K562 (cell line): ENCODE measurements at regions not wholly inside any gene's neighbourhood (a gene's known extent, or its start where the extent isn't known, plus 50 kb on each side); places are given as distances from the start of the nearest gene placed in this dataset.

Source experiments
- ATAC-seq: fragments of 200-7000 bp; cut with Tn5 transposase; 3 replicates; pipeline ENCODE4 v1.9.1; 2020; ENCODE audit warnings: moderate library complexity
- BruUV-seq: library from RNA; stranded (reverse); fragments of 400-500 nt; replicated peaks from 2 replicates; lab custom pipeline; 2021; lab: Mats Ljungman, UMichigan
- CTCF ChIA-PET: fragments of 300-600 bp; formaldehyde crosslinking; extraction: SDS; loops from one replicate; lab custom pipeline; 2021; ENCODE audit warnings: low intra/inter-chr PET ratio; lab: Yijun Ruan, JAX
- POLR2A ChIA-PET: fragments of 300-600, 350-650 bp; sonication (Branson Sonifier 250); formaldehyde crosslinking; extraction: SDS; loops from one replicate; lab custom pipeline; 2021; ENCODE audit warnings: antibody characterized with exemption, inconsistent platforms; lab: Yijun Ruan, JAX
- DNase-seq, 4 experiments: peaks; one replicate each; pipeline versions ENCODE4 v3.0.0 to v3.0.0-alpha.2; 2011 to 2018; ENCODE audit warnings: low spot score in 3 of 4, mixed read lengths in 3 of 4; ENCODE audit errors: extremely low read depth in 1 of 4
- FAIRE-seq: peaks from 2 replicates; lab custom pipeline; 2011; peaks lifted over from hg19 to GRCh38; lab: Jason Lieb, UNC
- H2AFZ ChIP-seq: 2 replicates; pipeline ENCODE4 v1.6.0; 2011; ENCODE audit warnings: low read depth, low read length, control low read depth, inconsistent platforms
- H3K27ac ChIP-seq: fragments of 200-600 bp; 3 replicates; pipeline ENCODE4 v1.8.0; 2011; ENCODE audit warnings: low read depth, mild to moderate bottlenecking, control low read depth, inconsistent platforms, low read length, moderate library complexity, mixed read lengths; ENCODE audit errors: extremely low read depth
- H3K27me3 ChIP-seq, 2 experiments: fragments of 300-600 bp in 1 of 2; 2 replicates in 1 of 2; 3 replicates in 1 of 2; pipeline versions ENCODE4 v1.6.0 to v1.8.0; 2011; ENCODE audit warnings: inconsistent platforms in 2 of 2, low read length in 2 of 2, mild to moderate bottlenecking in 1 of 2, mixed read lengths in 1 of 2, moderate library complexity in 1 of 2; ENCODE audit not compliant: control insufficient read depth in 2 of 2, insufficient read depth in 2 of 2
- H3K36me3 ChIP-seq: fragments of 300-600 bp; 3 replicates; pipeline ENCODE4 v1.8.0; 2011; ENCODE audit warnings: mild to moderate bottlenecking, low read length, inconsistent platforms; ENCODE audit not compliant: control insufficient read depth, insufficient read depth
- H3K4me1 ChIP-seq, 2 experiments: fragments of 200-600 bp in 1 of 2; replicated peaks in 1 of 2; 2 replicates in 1 of 2; 3 replicates in 1 of 2; pipeline versions ENCODE4 v1.5.1 to v1.8.0; 2011; ENCODE audit warnings: inconsistent platforms in 2 of 2, low read length in 2 of 2, mild to moderate bottlenecking in 1 of 2, mixed read lengths in 1 of 2, moderate library complexity in 1 of 2; ENCODE audit not compliant: control insufficient read depth in 2 of 2, insufficient read depth in 2 of 2
- H3K4me2 ChIP-seq: 2 replicates; pipeline ENCODE4 v1.6.1; 2011; ENCODE audit warnings: low read length, control low read depth, inconsistent platforms, mixed read lengths; ENCODE audit not compliant: insufficient read depth
- H3K4me3 ChIP-seq: fragments of 200-600 bp; sonication (generic), shearing (Covaris generic); 2 replicates; pipeline ENCODE4 v1.5.1; 2016; ENCODE audit warnings: control low read depth, inconsistent platforms
- H3K79me2 ChIP-seq: fragments of 200-600 bp; 3 replicates; pipeline ENCODE4 v1.8.0; 2011; ENCODE audit warnings: low read length, inconsistent platforms; ENCODE audit not compliant: control insufficient read depth, insufficient read depth
- H3K9ac ChIP-seq, 2 experiments: 2 replicates each; pipeline versions ENCODE4 v1.6.0 to v1.6.1; 2011; ENCODE audit warnings: low read depth in 2 of 2, low read length in 2 of 2, control low read depth in 1 of 2, inconsistent platforms in 1 of 2, mild to moderate bottlenecking in 1 of 2, mixed read lengths in 1 of 2; ENCODE audit not compliant: insufficient read depth in 1 of 2
- H3K9me1 ChIP-seq: one replicate; pipeline ENCODE4 v1.6.0; 2011; ENCODE audit warnings: inconsistent platforms, mild to moderate bottlenecking, low read length, moderate library complexity; ENCODE audit not compliant: control insufficient read depth, insufficient read depth
- H3K9me3 ChIP-seq: replicated peaks from 2 replicates; pipeline ENCODE4 v1.5.1; 2011; ENCODE audit warnings: low read depth, low read length, inconsistent platforms; ENCODE audit not compliant: control insufficient read depth, insufficient read depth
- H4K20me1 ChIP-seq: replicated peaks from 2 replicates; pipeline ENCODE4 v1.6.1; 2011; ENCODE audit warnings: low read length, inconsistent platforms, mixed read lengths; ENCODE audit not compliant: control insufficient read depth, insufficient read depth
- BCLAF1 ChIP-seq, 2 experiments: fragments of 450-650 bp in 1 of 2; IDR thresholded peaks; 2 replicates each; pipeline ENCODE4 v1.6.1; 2011 to 2017; ENCODE audit warnings: low read depth in 2 of 2, antibody characterized with exemption in 1 of 2, borderline replicate concordance in 1 of 2, low read length in 1 of 2, mild to moderate bottlenecking in 1 of 2, mixed read lengths in 1 of 2; ENCODE audit not compliant: control insufficient read depth in 1 of 2
- DLX4 ChIP-seq: fragments of 250-450 bp; sonication (Bioruptor Pico); IDR thresholded peaks from 2 replicates; pipeline ENCODE4 v1.6.1; 2021; ENCODE audit warnings: mild to moderate bottlenecking
- POLR2B ChIP-seq: fragments of 450-650 bp; IDR thresholded peaks from 2 replicates; pipeline ENCODE4 v1.6.1; 2018; ENCODE audit warnings: low read depth; ENCODE audit not compliant: partially characterized antibody
- RBM25 ChIP-seq: fragments of 200-400 bp; formaldehyde crosslinking; IDR thresholded peaks from 2 replicates; pipeline ENCODE4 v1.6.1; 2018; ENCODE audit warnings: low read length, low read depth, moderate library complexity; ENCODE audit not compliant: severe bottlenecking
- ZNF146 ChIP-seq: IDR thresholded peaks from one replicate; pipeline ENCODE4 v1.6.1; 2018; ENCODE audit warnings: missing compliant biosample characterization; ENCODE audit not compliant: unreplicated experiment
- WGBS: fragments of 100-300 bp; shearing (Covaris generic); methylation state at CpG from one replicate; pipeline ENCODE4 v1.1.6; 2016; ENCODE audit warnings: low coverage, mixed read lengths; ENCODE audit not compliant: insufficient coverage; ENCODE audit errors: missing lambda C conversion rate; 5-methylcytosine and 5-hydroxymethylcytosine counted together
- in situ Hi-C: fragments of 300-500 bp; cut with MboI; formaldehyde crosslinking; loops from 4 replicates; pipeline ENCODE4 v1.15.0; 2018; ENCODE audit warnings: inconsistent platforms, mixed read lengths
- intact Hi-C: fragments of 100-400 bp; cut with micrococcal nuclease; formaldehyde crosslinking; loops from 2 replicates; pipeline ENCODE4 v1.14.2; 2022

- no peak for TF ChIP-seq BCLAF1 (IDR thresholded peaks at IDR 0.05; ENCODE audit: borderline replicate concordance in 1 of 2, control insufficient read depth in 1 of 2, low read depth in 2 of 2, low read length in 1 of 2)
- no peak for TF ChIP-seq POLR2B
Observed at GRCh38 chr2:235171550-235172031, 219.8 kb downstream of the SH3BP4 start (continued).

- H3K36me3 ChIP-seq: no peaks in the 10 kb centered on the region
- no peak for TF ChIP-seq DLX4 (CRISPR knock-in tag)
- TF ChIP-seq ZNF146 (CRISPR knock-in tag): peak; percentile 60
- peak; percentile 30 for TF ChIP-seq RBM25
- no peak for DNase-seq
- no peak for ATAC-seq
- no peaks in the 10 kb centered on the region for H3K9me3 ChIP-seq
- H3K9ac ChIP-seq: no peak overlapping the region
- 2% methylated on average over 6 of the region's 6 CpGs for WGBS
- H3K4me2 ChIP-seq: no peak overlapping the region
- H4K20me1 ChIP-seq: no peaks in the 10 kb centered on the region
- H3K27me3 ChIP-seq: no peaks in the 10 kb centered on the region; a peak in 1 of 5 replicates
- H2AFZ ChIP-seq: no peak overlapping the region
- H3K4me1 ChIP-seq: no peaks in the 10 kb centered on the region
- no peak for FAIRE-seq
- no peaks in the 10 kb centered on the region for H3K79me2 ChIP-seq
- no peaks in the 10 kb centered on the region for H3K9me1 ChIP-seq
- no TSS peak for BruUV-seq
- H3K4me3 ChIP-seq: no peak overlapping the region
- in situ Hi-C loops: no loop called here
- no peak overlapping the region for H3K27ac ChIP-seq
- intact Hi-C loops: no loop called here
- ChIA-PET POLR2A (no interaction called here), CTCF (no interaction called here)
Observed at GRCh38 chr2:235180642-235181041, 228.8 kb downstream of the SH3BP4 start.
